NT2/D1 (cell line): ENCODE measurements at regions not wholly inside any gene's neighbourhood (a gene's known extent, or its start where the extent isn't known, plus 50 kb on each side); places are given as distances from the start of the nearest gene placed in this dataset.
"Not testable (repeated sequence)": the region's sequence is repeated elsewhere in the genome, so short reads cannot be mapped to it uniquely, and the experiment has no call there.

Experiments
- DNase-seq: peaks from one replicate; pipeline ENCODE4 v3.0.0-alpha.2; 2011; ENCODE audit warnings: low read depth, low spot score
- H3K27me3 ChIP-seq: 2 replicates; pipeline ENCODE4 v1.6.0; 2011; ENCODE audit warnings: mild to moderate bottlenecking; ENCODE audit not compliant: insufficient read length, insufficient read depth
- H3K36me3 ChIP-seq: 2 replicates; pipeline ENCODE4 v1.6.1; 2011; ENCODE audit warnings: mild to moderate bottlenecking, low read length, mixed read lengths; ENCODE audit not compliant: insufficient read depth, insufficient read length
- H3K4me1 ChIP-seq: 2 replicates; pipeline ENCODE4 v1.5.1; 2011; ENCODE audit not compliant: insufficient read depth, insufficient read length
- H3K4me3 ChIP-seq: 2 replicates; pipeline ENCODE4 v1.5.1; 2011; ENCODE audit warnings: low read depth; ENCODE audit not compliant: insufficient read length
- H3K9ac ChIP-seq: 2 replicates; pipeline ENCODE4 v1.6.0; 2011; ENCODE audit warnings: low read depth; ENCODE audit not compliant: insufficient read length
- H3K9me3 ChIP-seq: 2 replicates; pipeline ENCODE4 v1.5.1; 2011; ENCODE audit warnings: mild to moderate bottlenecking, low read length; ENCODE audit not compliant: insufficient read depth
- SUZ12 ChIP-seq: IDR thresholded peaks from 2 replicates; pipeline ENCODE4 v1.6.1; 2011; ENCODE audit not compliant: insufficient read length, insufficient read depth; ENCODE audit errors: extremely low read depth
- YY1 ChIP-seq: IDR thresholded peaks from 2 replicates; pipeline ENCODE4 v1.6.1; 2011; ENCODE audit not compliant: insufficient read length, insufficient read depth
- ZNF274 ChIP-seq: IDR thresholded peaks from 2 replicates; pipeline ENCODE4 v1.6.1; 2011; ENCODE audit warnings: mild to moderate bottlenecking, low read depth, low read length

GRCh38 chr13:21234526-21234925 lies 58.1 kb downstream of the MRPL57 start:
- H3K27me3 ChIP-seq = no peaks in the 10 kb centered on the region
- H3K9ac ChIP-seq = no peak overlapping the region
- no peak for DNase-seq
- peaks cover 6% of the 10 kb centered on the region; the same call in 1 of the 2 replicates for H3K9me3 ChIP-seq
- no peak overlapping the region for H3K4me3 ChIP-seq
- no peaks in the 10 kb centered on the region for H3K4me1 ChIP-seq
- no peak for TF ChIP-seq SUZ12
- TF ChIP-seq ZNF274 = no peak
- no peak for TF ChIP-seq YY1
- no peaks in the 10 kb centered on the region for H3K36me3 ChIP-seq

GRCh38 chr13:21235174-21235573 lies 58.7 kb downstream of the MRPL57 start:
- Histone ChIP-seq H3K9me3 (peaks cover 6% of the 10 kb centered on the region; the same call in 1 of the 2 replicates), H3K36me3 (no peaks in the 10 kb centered on the region), H3K27me3 (no peaks in the 10 kb centered on the region), H3K9ac (no peak overlapping the region), H3K4me1 (no peaks in the 10 kb centered on the region), H3K4me3 (no peak overlapping the region)
- TF ChIP-seq SUZ12 = no peak
- TF ChIP-seq YY1 = no peak
- no peak for TF ChIP-seq ZNF274
- DNase-seq = no peak

- Histone ChIP-seq H3K4me3 (no peak overlapping the region), H3K4me1 (no peaks in the 10 kb centered on the region), H3K36me3 (no peaks in the 10 kb centered on the region), H3K9me3 (peaks cover 6% of the 10 kb centered on the region; the same call in 1 of the 2 replicates), H3K9ac (no peak overlapping the region), H3K27me3 (no peaks in the 10 kb centered on the region)
- TF ChIP-seq SUZ12 = no peak
- no peak for TF ChIP-seq YY1
- TF ChIP-seq ZNF274 = no peak
- no peak for DNase-seq
Measured at GRCh38 chr13:21237081-21237480, 60.6 kb downstream of the MRPL57 start.

GRCh38 chr13:21238267-21238666 lies 61.8 kb downstream of the MRPL57 start:
- DNase-seq = no peak
- no peaks in the 10 kb centered on the region for H3K36me3 ChIP-seq
- H3K9ac ChIP-seq = no peak overlapping the region
- peaks cover 6% of the 10 kb centered on the region; the same call in 1 of the 2 replicates for H3K9me3 ChIP-seq
- TF ChIP-seq SUZ12 (no peak), ZNF274 (no peak), YY1 (no peak)
- H3K4me3 ChIP-seq = no peak overlapping the region
- no peaks in the 10 kb centered on the region for H3K27me3 ChIP-seq
- H3K4me1 ChIP-seq = no peaks in the 10 kb centered on the region

- Histone ChIP-seq H3K27me3 (no peaks in the 10 kb centered on the region), H3K9ac (no peak overlapping the region), H3K9me3 (peaks cover 6% of the 10 kb centered on the region; the same call in 1 of the 2 replicates), H3K4me1 (no peaks in the 10 kb centered on the region), H3K36me3 (no peaks in the 10 kb centered on the region), H3K4me3 (no peak overlapping the region)
- DNase-seq = no peak
- TF ChIP-seq ZNF274 = no peak
- no peak for TF ChIP-seq SUZ12
- no peak for TF ChIP-seq YY1
Measured at GRCh38 chr13:21240586-21240985, 64.1 kb downstream of the MRPL57 start.

- peak; percentile 49 for DNase-seq
- Histone ChIP-seq H3K4me3 (no peak overlapping the region), H3K4me1 (no peaks in the 10 kb centered on the region), H3K9ac (no peak overlapping the region), H3K9me3 (peaks cover 6% of the 10 kb centered on the region; the same call in 1 of the 2 replicates), H3K27me3 (no peaks in the 10 kb centered on the region), H3K36me3 (no peaks in the 10 kb centered on the region)
- TF ChIP-seq SUZ12 (no peak), ZNF274 (no peak), YY1 (no peak)
Measured at GRCh38 chr13:21242236-21242635, 65.8 kb downstream of the MRPL57 start.

GRCh38 chr13:21243045-21243897 lies 66.8 kb downstream of the MRPL57 start:
- no peaks in the 10 kb centered on the region for H3K9me3 ChIP-seq
- no peaks in the 10 kb centered on the region for H3K27me3 ChIP-seq
- no peaks in the 10 kb centered on the region for H3K36me3 ChIP-seq
- DNase-seq = no peak
- no peak overlapping the region for H3K4me3 ChIP-seq
- TF ChIP-seq YY1 (no peak), SUZ12 (no peak), ZNF274 (no peak)
- H3K9ac ChIP-seq = no peak overlapping the region
- no peaks in the 10 kb centered on the region for H3K4me1 ChIP-seq

DNA sequence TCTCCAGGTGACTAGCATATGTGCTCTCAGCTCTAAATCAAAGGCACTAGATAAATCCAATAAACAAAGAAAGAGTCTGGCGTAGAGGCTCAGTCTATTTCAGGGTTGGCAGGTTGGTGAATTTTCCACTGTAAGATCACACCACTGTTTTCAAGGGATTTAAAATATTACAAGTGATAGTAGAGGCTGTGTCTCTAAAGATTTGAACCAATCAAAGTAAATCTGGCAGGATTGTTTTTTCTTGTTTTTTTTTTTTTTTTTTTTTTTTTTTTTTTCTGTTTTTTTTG lies 67.4 kb downstream of the MRPL57 start:
- not testable (repeated sequence) for H3K4me1 ChIP-seq, H3K36me3 ChIP-seq, H3K9ac ChIP-seq, DNase-seq, H3K9me3 ChIP-seq, H3K27me3 ChIP-seq, H3K4me3 ChIP-seq
